SK-N-SH (cell line): ENCODE measurements at regions not wholly inside any gene's neighbourhood (a gene's known extent, or its start where the extent isn't known, plus 50 kb on each side); places are given as distances from the start of the nearest gene placed in this dataset.

ENCODE experiments used
- CTCF ChIA-PET: fragments of 300-600, 350-600 bp; formaldehyde crosslinking; extraction: SDS; loops from one replicate; lab custom pipeline; 2021; lab: Yijun Ruan, JAX
- POLR2A ChIA-PET: fragments of 350-600 bp; sonication (Branson Sonifier 250); formaldehyde crosslinking; extraction: SDS; loops from one replicate; lab custom pipeline; 2020; ENCODE audit warnings: antibody characterized with exemption, inconsistent platforms; lab: Yijun Ruan, JAX
- DNase-seq: peaks from one replicate; pipeline ENCODE4 v3.0.0; 2012
- H2AFZ ChIP-seq: fragments of 200-600 bp; sonication (generic); 2 replicates; pipeline ENCODE4 v1.8.1; 2016; ENCODE audit warnings: antibody characterized with exemption, mild to moderate bottlenecking, low read depth
- H3F3A ChIP-seq: fragments of 200-600 bp; sonication (generic); replicated peaks from 2 replicates; pipeline ENCODE3; 2016; ENCODE audit warnings: antibody characterized with exemption, mild to moderate bottlenecking; ENCODE audit not compliant: insufficient read depth
- H3K27ac ChIP-seq, 2 experiments: fragments of 200-500 bp in 1 of 2; fragments of 200-600 bp in 1 of 2; sonication (Bioruptor generic) in 1 of 2; sonication (generic), shearing (Covaris generic) in 1 of 2; 2 replicates each; pipeline versions ENCODE4 v1.5.1 to v1.6.1; 2014 to 2016; ENCODE audit warnings: low read depth in 2 of 2, inconsistent platforms in 1 of 2, low read length in 1 of 2, mild to moderate bottlenecking in 1 of 2, mixed read lengths in 1 of 2
- H3K27me3 ChIP-seq: fragments of 200-600 bp; sonication (generic), shearing (Covaris generic); 2 replicates; pipeline ENCODE4 v1.6.1; 2016; ENCODE audit warnings: mixed run types; ENCODE audit not compliant: insufficient read depth
- H3K36me3 ChIP-seq, 2 experiments: fragments of 200-500 bp in 1 of 2; fragments of 200-600 bp in 1 of 2; sonication (Bioruptor generic) in 1 of 2; sonication (generic) in 1 of 2; replicated peaks in 1 of 2; 2 replicates each; pipeline versions ENCODE3 to v1.5.1; 2014 to 2016; ENCODE audit warnings: low read length in 1 of 2, mild to moderate bottlenecking in 1 of 2; ENCODE audit not compliant: insufficient read depth in 2 of 2, control insufficient read depth in 1 of 2
- H3K4me1 ChIP-seq, 2 experiments: fragments of 200-500 bp in 1 of 2; fragments of 200-600 bp in 1 of 2; sonication (Bioruptor generic) in 1 of 2; sonication (generic), shearing (Covaris generic) in 1 of 2; 2 replicates each; pipeline versions ENCODE4 v1.5.1 to v1.6.1; 2014 to 2016; ENCODE audit warnings: low read depth in 1 of 2, low read length in 1 of 2, mixed run types in 1 of 2; ENCODE audit not compliant: insufficient read depth in 2 of 2, control insufficient read depth in 1 of 2
- H3K4me2 ChIP-seq: fragments of 200-600 bp; sonication (generic), shearing (Covaris generic); 2 replicates; pipeline ENCODE4 v1.6.1; 2017; ENCODE audit warnings: mixed run types
- H3K4me3 ChIP-seq, 2 experiments: fragments of 200-500 bp in 1 of 2; fragments of 200-600 bp in 1 of 2; sonication (Bioruptor generic) in 1 of 2; sonication (generic), shearing (Covaris generic) in 1 of 2; 2 replicates each; pipeline versions ENCODE4 v1.5.1 to v1.8.1; 2014 to 2016; ENCODE audit warnings: low read depth in 2 of 2, inconsistent platforms in 1 of 2, low read length in 1 of 2, mild to moderate bottlenecking in 1 of 2, mixed read lengths in 1 of 2, moderate library complexity in 1 of 2
- H3K79me2 ChIP-seq: fragments of 200-600 bp; sonication (generic); 2 replicates; pipeline ENCODE4 v1.8.1; 2017; ENCODE audit warnings: mild to moderate bottlenecking; ENCODE audit not compliant: insufficient read depth
- H3K9ac ChIP-seq: fragments of 200-600 bp; sonication (generic); 2 replicates; pipeline ENCODE4 v1.6.1; 2017; ENCODE audit warnings: mixed run types
- H3K9me2 ChIP-seq: fragments of 200-600 bp; sonication (generic); 2 replicates; pipeline ENCODE4 v1.6.1; 2017; ENCODE audit warnings: mixed run types
- H3K9me3 ChIP-seq: fragments of 200-600 bp; sonication (generic); 2 replicates; pipeline ENCODE4 v1.6.1; 2017; ENCODE audit warnings: mixed run types, mild to moderate bottlenecking, moderate library complexity
- H4K20me1 ChIP-seq: fragments of 200-600 bp; sonication (generic); 2 replicates; pipeline ENCODE4 v1.6.1; 2017; ENCODE audit warnings: mild to moderate bottlenecking, mixed run types; ENCODE audit not compliant: insufficient read depth
- CTCF ChIP-seq: fragments of 200-600 bp; sonication (generic); IDR thresholded peaks from 2 replicates; pipeline ENCODE4 v1.6.1; 2017; ENCODE audit warnings: antibody characterized with exemption, mild to moderate bottlenecking, moderate library complexity
- FOXJ3 ChIP-seq: sonication (generic); formaldehyde crosslinking; IDR thresholded peaks from 2 replicates; pipeline ENCODE4 v1.5.1; 2020; ENCODE audit warnings: mild to moderate bottlenecking, missing genetic modification reagents
- FOXM1 ChIP-seq: IDR thresholded peaks from 2 replicates; pipeline ENCODE4 v1.4.0; 2012; ENCODE audit warnings: low read depth, mild to moderate bottlenecking
- GATA2 ChIP-seq: sonication (generic); formaldehyde crosslinking; IDR thresholded peaks from 2 replicates; pipeline ENCODE4 v1.5.0; 2020; ENCODE audit warnings: mild to moderate bottlenecking, missing genetic modification reagents
- JUND ChIP-seq: IDR thresholded peaks from 2 replicates; pipeline ENCODE4 v1.4.0; 2012
- MEF2A ChIP-seq: IDR thresholded peaks from 2 replicates; pipeline ENCODE4 v1.4.0; 2012; ENCODE audit warnings: low read depth, borderline replicate concordance
- NFIC ChIP-seq: IDR thresholded peaks from 2 replicates; pipeline ENCODE4 v1.4.0; 2012; ENCODE audit warnings: borderline replicate concordance
- PBX3 ChIP-seq: IDR thresholded peaks from 2 replicates; pipeline ENCODE4; 2012
- POLR2AphosphoS5 ChIP-seq: IDR thresholded peaks from 2 replicates; pipeline ENCODE4 v1.6.1; 2012; ENCODE audit warnings: low read depth, low read length
- RCOR1 ChIP-seq: fragments of 150-350 bp; IDR thresholded peaks from 2 replicates; pipeline ENCODE4 v1.6.1; 2017; ENCODE audit warnings: antibody characterized with exemption, low read length
- RXRA ChIP-seq: IDR thresholded peaks from 2 replicates; pipeline ENCODE4 v1.4.0; 2012; ENCODE audit warnings: low read depth, mild to moderate bottlenecking, borderline replicate concordance
- SIN3A ChIP-seq: IDR thresholded peaks from 2 replicates; pipeline ENCODE4 v1.6.1; 2012; ENCODE audit warnings: low read depth, mild to moderate bottlenecking, low read length, moderate library complexity, borderline replicate concordance
- SMC3 ChIP-seq: IDR thresholded peaks from 2 replicates; pipeline ENCODE4 v1.6.1; 2012; ENCODE audit warnings: low read depth, low read length, improper control_type of control experiment
- TEAD4 ChIP-seq: IDR thresholded peaks from 2 replicates; pipeline ENCODE4 v1.4.0; 2012; ENCODE audit warnings: mild to moderate bottlenecking, borderline replicate concordance; ENCODE audit not compliant: insufficient read depth
- USF1 ChIP-seq: IDR thresholded peaks from 2 replicates; pipeline ENCODE4 v1.4.0; 2012; ENCODE audit warnings: low read depth, borderline replicate concordance
- YY1 ChIP-seq: IDR thresholded peaks from 2 replicates; pipeline ENCODE4 v1.4.0; 2012; ENCODE audit warnings: low read depth, mild to moderate bottlenecking
- ZBTB33 ChIP-seq: IDR thresholded peaks from 2 replicates; pipeline ENCODE4 v1.4.0; 2012; ENCODE audit warnings: low read depth, borderline replicate concordance
- WGBS: methylation state at CpG from one replicate; pipeline ENCODE4 v1.1.6; 2017; ENCODE audit warnings: low lambda C conversion rate; 5-methylcytosine and 5-hydroxymethylcytosine counted together

DNA sequence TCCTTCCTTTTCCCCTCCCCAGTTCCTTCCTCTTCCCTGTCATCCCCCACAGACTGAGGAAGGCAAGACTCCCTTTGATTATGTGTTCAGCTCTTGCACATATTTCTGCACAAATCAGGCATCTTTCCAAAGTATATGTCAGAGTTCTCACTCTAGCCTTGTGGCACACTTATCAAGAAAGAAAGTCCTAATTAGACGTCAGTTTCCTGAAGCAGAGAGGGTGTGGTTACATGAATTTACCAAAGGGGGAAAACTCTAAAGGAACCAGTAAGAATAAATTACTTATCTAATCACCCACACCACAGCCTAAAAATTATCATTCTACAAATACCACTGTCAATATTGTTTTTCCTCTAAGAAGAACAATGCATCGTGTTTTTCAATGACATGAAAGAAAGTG, 120.7 kb upstream of the GRIP1 start:
- TF ChIP-seq TEAD4 (no peak), CTCF (no peak), SMC3 (no peak), USF1 (no peak), FOXJ3 (CRISPR knock-in tag) (no peak), GATA2 (CRISPR knock-in tag) (no peak), SIN3A (no peak), RCOR1 (no peak), RXRA (no peak), YY1 (no peak), MEF2A (no peak), PBX3 (no peak), JUND (no peak), ZBTB33 (no peak), POLR2AphosphoS5 (no peak), FOXM1 (no peak), NFIC (no peak)
- Histone ChIP-seq H3F3A (no peaks in the 10 kb centered on the region), H3K4me3 (no peak overlapping the region), H3K36me3 (no peaks in the 10 kb centered on the region), H3K27ac (no peak overlapping the region), H4K20me1 (no peaks in the 10 kb centered on the region), H3K79me2 (no peaks in the 10 kb centered on the region), H3K27me3 (no peaks in the 10 kb centered on the region; the same call in 1 of the 2 replicates), H3K4me2 (no peak overlapping the region), H3K9me2 (no peaks in the 10 kb centered on the region), H2AFZ (no peak overlapping the region), H3K9ac (no peak overlapping the region), H3K9me3 (no peaks in the 10 kb centered on the region), H3K4me1 (no peaks in the 10 kb centered on the region)
- 16% methylated on average over 2 of the region's 2 CpGs for WGBS
- POLR2A ChIA-PET, result no interaction called here
- CTCF ChIA-PET, result no interaction called here
- no peak for DNase-seq
